ENCODE measurements at regions not wholly inside any gene's neighbourhood (a gene's known extent, or its start where the extent isn't known, plus 50 kb on each side); places are given as distances from the start of the nearest gene placed in this dataset.
"Not testable (repeated sequence)": the region's sequence is repeated elsewhere in the genome, so short reads cannot be mapped to it uniquely, and the experiment has no call there.

- TF ChIP-seq CTCF (IDR thresholded peaks at IDR 0.05; ENCODE audit: control insufficient read depth, insufficient read depth, low read depth, low read length, missing control alignments), result no peak
- no peak overlapping the region for H3K4me3 ChIP-seq (ENCODE audit: control insufficient read depth, low read depth, low read length)
- no peak for DNase-seq (ENCODE audit: low read depth)
Measured at GRCh38 chr6:105867821-105868220, 218.3 kb upstream of the PRDM1 start.

GRCh38 chr6:105867277-105867676, 218.9 kb upstream of the PRDM1 start:
- H3K4me3 ChIP-seq (ENCODE audit: control insufficient read depth, low read depth, low read length), result no peak overlapping the region
- TF ChIP-seq CTCF (IDR thresholded peaks at IDR 0.05; ENCODE audit: control insufficient read depth, insufficient read depth, low read depth, low read length, missing control alignments), result no peak
- DNase-seq (ENCODE audit: low read depth), result no peak

DNA sequence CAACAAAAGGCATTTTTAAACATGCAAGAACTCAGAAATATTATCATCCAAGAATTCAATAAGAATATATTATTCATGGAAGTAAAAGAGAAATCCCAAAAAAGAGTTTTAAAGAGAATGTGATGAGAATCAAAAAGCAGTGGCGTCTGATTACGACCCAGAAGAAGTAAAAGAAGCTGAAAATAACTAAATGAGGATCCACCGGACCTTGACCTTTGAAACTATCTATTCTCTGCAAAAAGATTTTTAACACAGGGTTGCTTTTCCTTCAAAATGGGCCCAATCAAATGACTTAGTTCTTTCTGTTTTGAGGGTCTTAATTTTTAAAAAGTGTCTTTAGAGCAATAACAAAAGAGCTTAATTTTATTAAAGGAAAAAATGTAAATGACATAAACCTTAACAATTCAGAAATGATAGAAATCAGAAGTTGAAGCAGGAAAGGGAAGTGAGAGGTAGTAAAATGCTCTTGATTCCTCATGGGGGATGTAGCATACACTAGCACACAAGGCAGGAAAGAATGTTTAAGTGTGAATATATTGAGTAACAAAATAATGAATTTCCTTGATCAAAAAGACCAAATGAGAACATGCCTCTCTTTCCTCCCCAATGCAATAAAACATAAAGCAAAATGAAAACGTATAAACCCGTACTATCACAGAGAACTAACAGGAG, 223.1 kb upstream of the PRDM1 start:
- no peak overlapping the region for H3K4me3 ChIP-seq (ENCODE audit: control insufficient read depth, low read depth, low read length)
- no peak for TF ChIP-seq CTCF (IDR thresholded peaks at IDR 0.05; ENCODE audit: control insufficient read depth, insufficient read depth, low read depth, low read length, missing control alignments)
- DNase-seq (ENCODE audit: low read depth), result no peak

DNA sequence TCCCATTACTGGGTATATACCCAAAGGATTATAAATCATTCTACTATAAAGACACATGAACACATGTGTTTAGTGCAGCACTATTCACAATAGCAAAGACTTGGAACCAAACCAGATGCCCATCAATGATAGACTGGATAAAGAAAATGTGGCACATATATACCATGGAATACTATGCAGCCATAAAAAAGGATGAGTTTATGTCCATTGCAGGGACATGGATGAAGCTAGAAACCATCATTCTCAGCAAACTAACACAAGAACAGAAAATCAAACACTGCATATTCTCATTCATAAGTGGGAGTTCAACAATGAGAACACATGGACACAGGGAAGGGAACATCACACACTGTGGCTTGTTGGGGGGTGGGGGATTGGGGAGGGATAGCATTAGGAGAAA, 225.2 kb upstream of the PRDM1 start:
- H3K4me3 ChIP-seq (ENCODE audit: control insufficient read depth, low read depth, low read length); DNase-seq (ENCODE audit: low read depth): not testable (repeated sequence)

DNA sequence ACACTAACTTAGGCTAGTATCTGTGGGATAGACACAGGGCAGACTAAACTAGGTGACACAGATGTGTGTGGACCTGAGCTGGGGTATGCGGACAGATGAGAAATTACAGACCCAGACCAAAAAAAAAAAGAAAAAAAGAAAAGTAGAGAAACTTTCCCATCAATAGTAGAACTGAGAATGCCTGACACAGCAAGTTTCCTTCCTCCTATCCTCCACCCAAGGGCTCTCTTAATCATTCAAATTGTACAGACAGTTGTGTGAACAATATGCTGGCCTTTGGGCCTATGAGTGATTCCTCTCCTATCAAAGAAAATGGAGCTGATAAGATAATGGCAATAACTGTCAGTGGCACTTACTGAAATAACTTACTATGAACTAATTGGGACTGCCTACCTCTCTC, 226.7 kb upstream of the PRDM1 start:
- no peak overlapping the region for H3K4me3 ChIP-seq (ENCODE audit: control insufficient read depth, low read depth, low read length)
- DNase-seq (ENCODE audit: low read depth), result no peak
- no peak for TF ChIP-seq CTCF (IDR thresholded peaks at IDR 0.05; ENCODE audit: control insufficient read depth, insufficient read depth, low read depth, low read length, missing control alignments)

DNA sequence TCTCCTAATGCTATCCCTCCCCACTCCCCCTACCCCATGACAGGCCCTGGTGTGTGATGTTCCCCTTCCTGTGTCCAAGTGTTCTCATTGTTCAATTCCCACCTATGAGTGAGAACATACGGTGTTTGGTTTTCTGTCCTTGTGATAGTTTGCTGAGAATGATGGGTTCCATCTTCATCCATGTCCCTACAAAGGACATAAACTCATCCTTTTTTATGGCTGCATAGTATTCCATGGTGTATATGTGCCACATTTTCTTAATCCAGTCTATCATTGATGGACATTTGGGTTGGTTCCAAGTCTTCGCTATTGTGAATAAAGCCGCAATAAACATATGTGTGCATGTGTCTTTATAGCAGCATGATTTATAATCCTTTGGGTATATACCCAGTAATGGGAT, 227.5 kb upstream of the PRDM1 start:
- not testable (repeated sequence) for H3K4me3 ChIP-seq (ENCODE audit: control insufficient read depth, low read depth, low read length); DNase-seq (ENCODE audit: low read depth)

DNA sequence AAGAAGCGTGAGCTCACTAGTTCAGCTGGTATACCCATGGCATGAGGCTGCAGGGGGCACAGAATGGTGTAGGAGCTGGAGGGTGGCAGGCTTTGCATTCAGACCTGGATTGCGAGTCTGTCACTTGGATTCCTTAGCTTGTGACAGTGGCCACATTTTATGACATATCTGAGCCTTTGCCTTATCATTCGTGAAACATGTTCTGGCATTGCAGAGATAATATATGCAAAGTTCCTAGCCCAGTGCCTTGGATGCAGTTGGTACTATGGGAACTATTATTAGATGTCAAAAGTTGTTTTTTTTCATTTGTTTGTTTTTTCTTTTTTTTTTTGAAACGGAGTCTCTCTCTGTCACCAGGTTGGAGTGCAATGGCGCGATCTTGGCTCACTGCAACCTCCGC, 230.7 kb upstream of the PRDM1 start:
- DNase-seq (ENCODE audit: low read depth), result no peak
- TF ChIP-seq CTCF (IDR thresholded peaks at IDR 0.05; ENCODE audit: control insufficient read depth, insufficient read depth, low read depth, low read length, missing control alignments), result no peak
- H3K4me3 ChIP-seq (ENCODE audit: control insufficient read depth, low read depth, low read length), result no peak overlapping the region

DNA sequence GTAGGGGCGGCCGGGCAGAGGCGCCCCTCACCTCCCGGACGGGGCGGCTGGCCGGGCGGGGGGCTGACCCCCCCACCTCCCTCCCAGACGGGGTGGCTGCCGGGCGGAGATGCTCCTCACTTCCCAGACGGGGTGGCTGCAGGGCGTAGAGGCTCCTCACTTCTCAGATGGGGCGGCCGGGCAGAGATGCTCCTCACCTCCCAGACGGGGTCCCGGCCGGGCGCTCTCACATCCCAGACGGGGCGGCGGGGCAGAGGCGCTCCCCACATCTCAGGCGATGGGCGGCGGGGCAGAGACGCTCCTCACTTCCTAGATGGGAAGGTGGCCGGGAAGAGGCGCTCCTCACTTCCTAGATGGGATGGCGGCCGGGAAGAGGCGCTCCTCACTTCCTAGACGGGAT, 232.2 kb upstream of the PRDM1 start:
- not testable (repeated sequence) for H3K4me3 ChIP-seq (ENCODE audit: control insufficient read depth, low read depth, low read length); DNase-seq (ENCODE audit: low read depth)

Data from AG09309 (cell line).